HCT116 (cell line): ENCODE measurements at regions not wholly inside any gene's neighbourhood (a gene's known extent, or its start where the extent isn't known, plus 50 kb on each side); places are given as distances from the start of the nearest gene placed in this dataset.

Experiments
- ATAC-seq: fragments of 200-7000 bp; cut with Tn5 transposase; 2 replicates; pipeline ENCODE4 v1.9.1; 2020; ENCODE audit warnings: mild to moderate bottlenecking, moderate library complexity
- BruUV-seq: library from RNA; stranded (reverse); fragments of 400-500 nt; replicated peaks from 2 replicates; lab custom pipeline; 2021; lab: Mats Ljungman, UMichigan
- CTCF ChIA-PET: fragments of 300-600 bp; sonication (Branson Sonifier 250); formaldehyde crosslinking; loops from one replicate; lab custom pipeline; 2021; ENCODE audit warnings: antibody characterized with exemption; lab: Charles Lee
- POLR2A ChIA-PET: fragments of 300-600, 350-600 bp; sonication (Branson Sonifier 250); formaldehyde crosslinking; loops from one replicate; lab custom pipeline; 2021; ENCODE audit warnings: antibody characterized with exemption; lab: Charles Lee
- RAD21 ChIA-PET, 2 experiments: fragments of 300-600 bp; sonication (Branson Sonifier 250); formaldehyde crosslinking; loops; one replicate each; lab custom pipeline; 2023; ENCODE audit warnings: low total read pairs in 2 of 2; ENCODE audit not compliant: uncharacterized antibody in 2 of 2, unreplicated experiment in 2 of 2, low non-redundant PET in 1 of 2; lab: Charles Lee
- DNase-seq: peaks from one replicate; pipeline ENCODE4 v3.0.0-alpha.2; 2010; ENCODE audit warnings: low read depth, low spot score
- H2AFZ ChIP-seq: fragments of 200-600 bp; shearing (Covaris generic), sonication (generic); 2 replicates; pipeline ENCODE4 v1.6.1; 2017; ENCODE audit warnings: low read depth, mixed run types, mixed read lengths, antibody characterized with exemption, low read length; ENCODE audit not compliant: poor library complexity, severe bottlenecking
- H3K27ac ChIP-seq: 2 replicates; pipeline ENCODE4 v1.5.1; 2012; ENCODE audit warnings: low read depth, low read length
- H3K27me3 ChIP-seq: fragments of 200-600 bp; sonication (generic); 2 replicates; pipeline ENCODE4 v1.6.1; 2016; ENCODE audit warnings: mixed run types, low read length, mixed read lengths; ENCODE audit not compliant: insufficient read depth
- H3K36me3 ChIP-seq, 2 experiments: fragments of 200-500 bp in 1 of 2; fragments of 200-600 bp in 1 of 2; sonication (Bioruptor generic) in 1 of 2; sonication (generic) in 1 of 2; 2 replicates each; pipeline versions ENCODE4 v1.5.1 to v1.6.1; 2014 to 2016; ENCODE audit warnings: low read length in 2 of 2, inconsistent platforms in 1 of 2, mixed read lengths in 1 of 2, mixed run types in 1 of 2; ENCODE audit not compliant: insufficient read depth in 2 of 2, control insufficient read depth in 1 of 2
- H3K4me1 ChIP-seq, 2 experiments: fragments of 200-600 bp in 1 of 2; sonication (generic) in 1 of 2; 2 replicates each; pipeline versions ENCODE4 v1.5.1 to v1.6.1; 2012 to 2017; ENCODE audit warnings: low read length in 2 of 2, inconsistent platforms in 1 of 2, mild to moderate bottlenecking in 1 of 2, mixed read lengths in 1 of 2, mixed run types in 1 of 2, moderate library complexity in 1 of 2; ENCODE audit not compliant: insufficient read depth in 2 of 2, control insufficient read depth in 1 of 2
- H3K4me2 ChIP-seq: fragments of 200-600 bp; sonication (generic); 2 replicates; pipeline ENCODE4 v1.6.1; 2017; ENCODE audit warnings: mixed run types, low read length, mixed read lengths
- H3K4me3 ChIP-seq, 2 experiments: fragments of 200-600 bp in 1 of 2; sonication (generic) in 1 of 2; replicated peaks in 1 of 2; 2 replicates each; pipeline ENCODE4 v1.5.1; 2011 to 2016; ENCODE audit warnings: low read length in 2 of 2, control low read depth in 1 of 2, low read depth in 1 of 2, mild to moderate bottlenecking in 1 of 2, mixed read lengths in 1 of 2, mixed run types in 1 of 2
- H3K79me2 ChIP-seq: fragments of 200-600 bp; sonication (generic); 2 replicates; pipeline ENCODE4 v1.6.1; 2017; ENCODE audit warnings: mild to moderate bottlenecking, mixed run types, low read length, moderate library complexity, mixed read lengths; ENCODE audit not compliant: insufficient read depth
- H3K9ac ChIP-seq: fragments of 200-600 bp; sonication (generic); 2 replicates; pipeline ENCODE4 v1.6.1; 2016; ENCODE audit warnings: low read length, mixed read lengths
- H3K9me2 ChIP-seq: fragments of 200-600 bp; sonication (generic), shearing (Covaris generic); 2 replicates; pipeline ENCODE4 v1.6.1; 2017; ENCODE audit warnings: mixed run types, mild to moderate bottlenecking, moderate library complexity; ENCODE audit not compliant: insufficient read depth
- H3K9me3 ChIP-seq, 2 experiments: fragments of 200-500 bp in 1 of 2; fragments of 200-600 bp in 1 of 2; sonication (Bioruptor generic) in 1 of 2; sonication (generic) in 1 of 2; 2 replicates each; pipeline ENCODE4 v1.6.1; 2014 to 2017; ENCODE audit warnings: low read length in 2 of 2, mixed read lengths in 2 of 2, inconsistent platforms in 1 of 2, low read depth in 1 of 2, mild to moderate bottlenecking in 1 of 2, mixed run types in 1 of 2, moderate library complexity in 1 of 2; ENCODE audit not compliant: control insufficient read depth in 1 of 2, insufficient read depth in 1 of 2
- H4K20me1 ChIP-seq: fragments of 200-600 bp; sonication (generic), shearing (Covaris generic); 2 replicates; pipeline ENCODE4 v1.6.1; 2017; ENCODE audit warnings: mixed run types, mild to moderate bottlenecking, moderate library complexity; ENCODE audit not compliant: insufficient read depth
- CBX3 ChIP-seq: IDR thresholded peaks from 2 replicates; pipeline ENCODE4 v1.6.1; 2012; ENCODE audit warnings: low read depth
- CEBPB ChIP-seq: IDR thresholded peaks from 2 replicates; pipeline ENCODE4 v1.6.1; 2012; ENCODE audit warnings: low read depth
- EGR1 ChIP-seq: IDR thresholded peaks from 2 replicates; pipeline ENCODE4 v1.6.1; 2012; ENCODE audit warnings: low read depth
- ELF1 ChIP-seq: IDR thresholded peaks from 2 replicates; pipeline ENCODE4 v1.6.1; 2012; ENCODE audit warnings: low read depth, borderline replicate concordance
- EZH2 ChIP-seq: fragments of 200-600 bp; sonication (generic); IDR thresholded peaks from 2 replicates; pipeline ENCODE4 v1.6.1; 2017; ENCODE audit warnings: antibody characterized with exemption, mixed run types
- EZH2phosphoT487 ChIP-seq: fragments of 200-600 bp; IDR thresholded peaks from 2 replicates; pipeline ENCODE4 v1.6.1; 2018; ENCODE audit warnings: antibody characterized with exemption, borderline replicate concordance
- JUND ChIP-seq: IDR thresholded peaks from 2 replicates; pipeline ENCODE4 v1.6.1; 2012
- POLR2A ChIP-seq: IDR thresholded peaks from 2 replicates; pipeline ENCODE4 v1.7.0; 2011; ENCODE audit warnings: borderline replicate concordance; ENCODE audit not compliant: insufficient read depth, insufficient read length; ENCODE audit errors: extremely low read depth
- POLR2AphosphoS5 ChIP-seq: IDR thresholded peaks from 2 replicates; pipeline ENCODE4 v1.6.1; 2011; ENCODE audit warnings: mild to moderate bottlenecking, low read depth, low read length, moderate library complexity
- RAD21 ChIP-seq: IDR thresholded peaks from 2 replicates; pipeline ENCODE4 v1.6.1; 2012; ENCODE audit warnings: low read depth, mild to moderate bottlenecking
- SIN3A ChIP-seq: IDR thresholded peaks from 2 replicates; pipeline ENCODE4 v1.6.1; 2012; ENCODE audit warnings: low read depth
- SRF ChIP-seq: IDR thresholded peaks from 2 replicates; pipeline ENCODE4 v1.6.1; 2012; ENCODE audit warnings: low read depth
- TCF7L2 ChIP-seq: IDR thresholded peaks from 2 replicates; pipeline ENCODE4 v1.7.0; 2011; ENCODE audit warnings: borderline replicate concordance, inconsistent platforms; ENCODE audit not compliant: insufficient read depth, insufficient read length; ENCODE audit errors: extremely low read depth
- YY1 ChIP-seq: IDR thresholded peaks from 2 replicates; pipeline ENCODE4 v1.6.1; 2011; ENCODE audit warnings: low read length, low read depth, moderate library complexity, mild to moderate bottlenecking; ENCODE audit not compliant: insufficient replicate concordance; ENCODE audit errors: extremely low read depth
- ZFX ChIP-seq: fragments of 450-650 bp; IDR thresholded peaks from 2 replicates; pipeline ENCODE4 v1.6.1; 2017
- ZNF274 ChIP-seq: fragments of 200-500 bp; sonication (Bioruptor generic); IDR thresholded peaks from 2 replicates; pipeline ENCODE4 v1.6.1; 2014; ENCODE audit warnings: mild to moderate bottlenecking, low read depth, low read length, inconsistent platforms
- intact Hi-C: fragments of 100-400 bp; cut with micrococcal nuclease; formaldehyde crosslinking; loops from 2 replicates; pipeline ENCODE4 v1.10.0; 2022
- TF ChIP-seq, protein P1 (sequence below): IDR thresholded peaks from 2 replicates; pipeline ENCODE4 v1.6.1; 2012
- TF ChIP-seq, protein P2 (sequence below): IDR thresholded peaks from 2 replicates; pipeline ENCODE4 v1.6.1; 2012
- TF ChIP-seq, protein P3 (sequence below), 3 experiments: fragments of 200-600 bp in 1 of 3; sonication (generic) in 1 of 3; IDR thresholded peaks in 2 of 3; conservative IDR thresholded peaks in 1 of 3; 2 replicates each; pipeline ENCODE4 v1.5.1; 2012 to 2017; ENCODE audit warnings: low read depth in 2 of 3, low read length in 2 of 3, antibody characterized with exemption in 1 of 3, borderline replicate concordance in 1 of 3, control low read depth in 1 of 3, mild to moderate bottlenecking in 1 of 3, mixed read lengths in 1 of 3, mixed run types in 1 of 3, moderate library complexity in 1 of 3; ENCODE audit not compliant: insufficient read depth in 1 of 3

DNA sequence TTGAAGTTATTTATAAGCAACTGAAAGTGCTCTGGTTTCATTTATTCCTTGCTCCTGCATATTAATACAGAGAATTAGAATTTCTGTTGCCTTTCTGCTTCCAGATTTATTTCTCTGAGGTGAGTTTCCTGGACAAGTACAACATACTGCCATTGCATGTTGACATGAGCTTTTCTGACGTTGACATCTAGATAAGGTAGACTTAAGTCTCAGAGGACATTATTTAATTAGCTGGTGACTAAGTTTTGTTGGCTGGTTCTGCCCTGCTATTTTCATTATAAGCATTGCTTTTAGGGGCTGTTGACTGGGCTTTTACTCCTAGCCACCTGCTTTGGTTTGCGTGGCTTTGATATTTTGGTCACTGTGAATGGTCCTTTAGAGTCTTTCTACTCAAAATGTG lies 282.9 kb upstream of the SPRED2 start:
- Histone ChIP-seq H3K9me2 (no peaks in the 10 kb centered on the region), H3K4me3 (no peak overlapping the region), H4K20me1 (no peaks in the 10 kb centered on the region), H3K9me3 (no peaks in the 10 kb centered on the region), H3K36me3 (no peaks in the 10 kb centered on the region), H3K27me3 (peaks cover 44% of the 10 kb centered on the region), H3K27ac (no peak overlapping the region), H3K4me1 (peaks cover 0 to 7% of the 10 kb centered on the region in 2 experiments; a peak in 3 of 4 replicates), H3K4me2 (no peak overlapping the region), H2AFZ (no peak overlapping the region), H3K79me2 (no peaks in the 10 kb centered on the region), H3K9ac (no peak overlapping the region)
- TF ChIP-seq CEBPB (no peak), CBX3 (no peak), SIN3A (no peak), EZH2phosphoT487 (no peak), ELF1 (no peak)
- TF ChIP-seq, protein P1, sequence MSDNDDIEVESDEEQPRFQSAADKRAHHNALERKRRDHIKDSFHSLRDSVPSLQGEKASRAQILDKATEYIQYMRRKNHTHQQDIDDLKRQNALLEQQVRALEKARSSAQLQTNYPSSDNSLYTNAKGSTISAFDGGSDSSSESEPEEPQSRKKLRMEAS, result no peak
- TF ChIP-seq, protein P2, sequence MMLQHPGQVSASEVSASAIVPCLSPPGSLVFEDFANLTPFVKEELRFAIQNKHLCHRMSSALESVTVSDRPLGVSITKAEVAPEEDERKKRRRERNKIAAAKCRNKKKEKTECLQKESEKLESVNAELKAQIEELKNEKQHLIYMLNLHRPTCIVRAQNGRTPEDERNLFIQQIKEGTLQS, result no peak
- ATAC-seq, result no peak
- intact Hi-C loops, result no loop called here
- no peak for DNase-seq
- ChIA-PET POLR2A (no interaction called here), CTCF (no interaction called here), RAD21 (no interaction called here)
- no TSS peak for BruUV-seq

GRCh38 chr2:65714866-65715265 lies 282.5 kb upstream of the SPRED2 start:
- no peak for DNase-seq
- TF ChIP-seq EZH2 (no peak), ELF1 (no peak), ZFX (no peak), JUND (no peak), CBX3 (no peak), TCF7L2 (no peak), EZH2phosphoT487 (no peak), POLR2AphosphoS5 (no peak), RAD21 (no peak), YY1 (no peak), POLR2A (no peak), ZNF274 (no peak), SRF (no peak), EGR1 (no peak), CEBPB (no peak)
- TF ChIP-seq, protein P2, result no peak
- TF ChIP-seq, protein P3, sequence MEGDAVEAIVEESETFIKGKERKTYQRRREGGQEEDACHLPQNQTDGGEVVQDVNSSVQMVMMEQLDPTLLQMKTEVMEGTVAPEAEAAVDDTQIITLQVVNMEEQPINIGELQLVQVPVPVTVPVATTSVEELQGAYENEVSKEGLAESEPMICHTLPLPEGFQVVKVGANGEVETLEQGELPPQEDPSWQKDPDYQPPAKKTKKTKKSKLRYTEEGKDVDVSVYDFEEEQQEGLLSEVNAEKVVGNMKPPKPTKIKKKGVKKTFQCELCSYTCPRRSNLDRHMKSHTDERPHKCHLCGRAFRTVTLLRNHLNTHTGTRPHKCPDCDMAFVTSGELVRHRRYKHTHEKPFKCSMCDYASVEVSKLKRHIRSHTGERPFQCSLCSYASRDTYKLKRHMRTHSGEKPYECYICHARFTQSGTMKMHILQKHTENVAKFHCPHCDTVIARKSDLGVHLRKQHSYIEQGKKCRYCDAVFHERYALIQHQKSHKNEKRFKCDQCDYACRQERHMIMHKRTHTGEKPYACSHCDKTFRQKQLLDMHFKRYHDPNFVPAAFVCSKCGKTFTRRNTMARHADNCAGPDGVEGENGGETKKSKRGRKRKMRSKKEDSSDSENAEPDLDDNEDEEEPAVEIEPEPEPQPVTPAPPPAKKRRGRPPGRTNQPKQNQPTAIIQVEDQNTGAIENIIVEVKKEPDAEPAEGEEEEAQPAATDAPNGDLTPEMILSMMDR (IDR thresholded peaks at IDR 0.05 in 2 of 3, conservative IDR thresholded peaks at IDR 0.05 in 1 of 3; ENCODE audit: borderline replicate concordance in 1 of 3, insufficient read depth in 1 of 3, low read depth in 2 of 3, low read length in 2 of 3), result no peak
- TF ChIP-seq, all 23 proteins: peak for 0
- Histone ChIP-seq H3K9me2 (no peaks in the 10 kb centered on the region), H3K36me3 (no peaks in the 10 kb centered on the region), H4K20me1 (no peaks in the 10 kb centered on the region), H3K4me1 (peaks cover 0 to 8% of the 10 kb centered on the region in 2 experiments; a peak in 3 of 4 replicates), H3K9ac (no peak overlapping the region), H3K27me3 (peaks cover 39% of the 10 kb centered on the region), H3K4me2 (no peak overlapping the region), H3K9me3 (no peaks in the 10 kb centered on the region), H3K79me2 (no peaks in the 10 kb centered on the region), H3K27ac (no peak overlapping the region), H2AFZ (no peak overlapping the region), H3K4me3 (no peak overlapping the region)
- ChIA-PET CTCF (no interaction called here), POLR2A (no interaction called here), RAD21 (no interaction called here)
- intact Hi-C loops, result no loop called here
- ATAC-seq, result no peak
- BruUV-seq, result no TSS peak
